Fibroblast of skin of back (primary cell): ENCODE measurements at regions not wholly inside any gene's neighbourhood (a gene's known extent, or its start where the extent isn't known, plus 50 kb on each side); places are given as distances from the start of the nearest gene placed in this dataset.

ENCODE experiments used
- DNase-seq: peaks from one replicate; pipeline ENCODE4 v3.0.0-alpha.2; 2013

GRCh38 chr2:220940646-220941045 is 631.5 kb downstream of the EPHA4 start:
- DNase-seq: no peak

- DNase-seq: no peak
Observed at GRCh38 chr2:220941683-220942082, 630.4 kb downstream of the EPHA4 start.

GRCh38 chr2:220946552-220946951 is 625.6 kb downstream of the EPHA4 start:
- DNase-seq: peak; percentile 22

GRCh38 chr2:220948579-220948978 is 623.5 kb downstream of the EPHA4 start:
- no peak for DNase-seq

- DNase-seq: no peak
Observed at GRCh38 chr2:220949466-220949865, 622.6 kb downstream of the EPHA4 start.

GRCh38 chr2:220955776-220956175 is 616.3 kb downstream of the EPHA4 start:
- DNase-seq: no peak

- no peak for DNase-seq
Observed at GRCh38 chr2:220956429-220956828, 615.7 kb downstream of the EPHA4 start.

GRCh38 chr2:220959391-220959802 is 612.7 kb downstream of the EPHA4 start:
- DNase-seq: no peak

GRCh38 chr2:220961143-220961860 is 610.8 kb downstream of the EPHA4 start:
- no peak for DNase-seq

GRCh38 chr2:220962556-220962955 is 609.5 kb downstream of the EPHA4 start:
- DNase-seq: peak; percentile 29

- no peak for DNase-seq
Observed at GRCh38 chr2:220963076-220963475, 609.0 kb downstream of the EPHA4 start.

GRCh38 chr2:220963930-220964329 is 608.2 kb downstream of the EPHA4 start:
- no peak for DNase-seq

- DNase-seq: peak; percentile 78
Observed at GRCh38 chr2:220966636-220967035, 605.5 kb downstream of the EPHA4 start.

GRCh38 chr2:220969348-220969747 is 602.8 kb downstream of the EPHA4 start:
- no peak for DNase-seq

GRCh38 chr2:220980966-220981675 is 591.0 kb downstream of the EPHA4 start:
- no peak for DNase-seq

GRCh38 chr2:220981926-220982325 is 590.2 kb downstream of the EPHA4 start:
- DNase-seq: no peak

- DNase-seq: no peak
Observed at GRCh38 chr2:220985561-220985960, 586.5 kb downstream of the EPHA4 start.

- DNase-seq: no peak
Observed at GRCh38 chr2:220987839-220988238, 584.3 kb downstream of the EPHA4 start.

- no peak for DNase-seq
Observed at GRCh38 chr2:220991972-220992371, 580.1 kb downstream of the EPHA4 start.

GRCh38 chr2:220994846-220995245 is 577.3 kb downstream of the EPHA4 start:
- no peak for DNase-seq

GRCh38 chr2:220995581-220995980 is 576.5 kb downstream of the EPHA4 start:
- DNase-seq: no peak

- DNase-seq: no peak
Observed at GRCh38 chr2:220998156-220998555, 573.9 kb downstream of the EPHA4 start.

GRCh38 chr2:220999356-220999755 is 572.7 kb downstream of the EPHA4 start:
- no peak for DNase-seq

GRCh38 chr2:221001381-221001801 is 570.7 kb downstream of the EPHA4 start:
- no peak for DNase-seq
